Caco-2 (cell line): ENCODE measurements at regions not wholly inside any gene's neighbourhood (a gene's known extent, or its start where the extent isn't known, plus 50 kb on each side); places are given as distances from the start of the nearest gene placed in this dataset.

Experiments
- BruUV-seq: library from RNA; stranded (reverse); fragments of 400-500 nt; replicated peaks from 2 replicates; lab custom pipeline; 2021; lab: Mats Ljungman, UMichigan
- CTCF ChIA-PET: fragments of 300-600 bp; sonication (Branson Sonifier 250); formaldehyde crosslinking; loops from one replicate; lab custom pipeline; 2022; ENCODE audit warnings: antibody characterized with exemption; lab: Charles Lee
- POLR2A ChIA-PET: fragments of 300-600 bp; sonication (Branson Sonifier 250); formaldehyde crosslinking; loops from one replicate; lab custom pipeline; 2022; ENCODE audit warnings: antibody characterized with exemption; lab: Charles Lee
- DNase-seq, 2 experiments: peaks; one replicate each; pipeline versions ENCODE4 v3.0.0 to v3.0.0-alpha.2; 2020 to 2022
- H3K27me3 ChIP-seq: replicated peaks from 2 replicates; pipeline ENCODE4 v1.6.0; 2011; ENCODE audit warnings: low read length; ENCODE audit not compliant: control insufficient read depth, insufficient read depth
- H3K36me3 ChIP-seq: 2 replicates; pipeline ENCODE4 v1.5.1; 2011; ENCODE audit warnings: low read length; ENCODE audit not compliant: control insufficient read depth, insufficient read depth
- H3K4me1 ChIP-seq: fragments of 250-450 bp; sonication (Bioruptor Pico); 2 replicates; pipeline ENCODE4 v1.5.1; 2020; ENCODE audit warnings: mild to moderate bottlenecking
- H3K4me3 ChIP-seq: 2 replicates; pipeline ENCODE4 v1.5.1; 2011; ENCODE audit warnings: low read depth, mild to moderate bottlenecking, control low read depth, low read length
- H3K9me3 ChIP-seq: fragments of 250-450 bp; sonication (Bioruptor Pico); 2 replicates; pipeline ENCODE4 v1.5.1; 2020; ENCODE audit warnings: mild to moderate bottlenecking, moderate library complexity
- H3K27ac Mint-ChIP-seq: one replicate; pipeline ENCODE4 v1.8.0; 2022; ENCODE audit warnings: mixed read lengths; ENCODE audit not compliant: unreplicated experiment
- H3K27me3 Mint-ChIP-seq: one replicate; pipeline ENCODE4 v1.8.0; 2022; ENCODE audit warnings: mixed read lengths; ENCODE audit not compliant: insufficient read depth, unreplicated experiment
- H3K36me3 Mint-ChIP-seq: one replicate; pipeline ENCODE4 v1.8.0; 2022; ENCODE audit warnings: mild to moderate bottlenecking, mixed read lengths; ENCODE audit not compliant: insufficient read depth, unreplicated experiment
- H3K4me1 Mint-ChIP-seq: one replicate; pipeline ENCODE4 v1.8.0; 2022; ENCODE audit warnings: low read depth, mixed read lengths; ENCODE audit not compliant: unreplicated experiment
- H3K4me3 Mint-ChIP-seq: one replicate; pipeline ENCODE4 v1.8.0; 2022; ENCODE audit warnings: mild to moderate bottlenecking, moderate library complexity, mixed read lengths; ENCODE audit not compliant: unreplicated experiment
- H3K9me3 Mint-ChIP-seq: one replicate; pipeline ENCODE4 v1.8.0; 2022; ENCODE audit warnings: mixed read lengths; ENCODE audit not compliant: unreplicated experiment
- intact Hi-C: fragments of 100-400 bp; cut with micrococcal nuclease; formaldehyde crosslinking; loops from one replicate; pipeline ENCODE4 v1.10.0; 2022; ENCODE audit not compliant: unreplicated experiment
- TF ChIP-seq, protein P1 (sequence below), 2 experiments: fragments of 200-600 bp in 1 of 2; IDR thresholded peaks; 1 replicate in 1 of 2; 2 replicates in 1 of 2; pipeline versions ENCODE4 v1.5.1 to v1.8.0; 2011 to 2022; ENCODE audit warnings: antibody characterized with exemption in 1 of 2, control low read depth in 1 of 2, inconsistent platforms in 1 of 2, low read depth in 1 of 2, low read length in 1 of 2, mild to moderate bottlenecking in 1 of 2, moderate library complexity in 1 of 2; ENCODE audit not compliant: insufficient read depth in 1 of 2, severe bottlenecking in 1 of 2, unreplicated experiment in 1 of 2

DNA sequence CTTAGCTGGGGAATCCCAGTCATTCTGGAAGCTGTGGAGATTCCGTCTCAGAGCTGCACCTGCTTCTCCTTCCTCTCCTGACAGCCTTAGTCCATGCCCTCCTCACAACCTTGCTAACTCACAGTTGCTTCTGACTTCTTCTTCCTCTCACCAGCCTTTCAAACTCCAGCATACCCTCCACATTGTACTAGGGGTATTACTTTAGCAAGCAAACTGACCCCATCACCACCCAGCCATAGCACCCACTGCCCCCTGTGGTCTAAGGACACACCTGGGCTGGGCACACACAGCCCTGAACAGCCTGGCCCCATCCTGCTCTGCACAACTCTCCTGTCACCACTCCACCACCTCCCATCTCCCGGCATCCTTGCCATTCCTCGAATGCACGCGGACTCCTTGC lies 208.2 kb downstream of the FBXO15 start:
- H3K36me3 Mint-ChIP-seq: no peaks in the 10 kb centered on the region
- intact Hi-C loops: no loop called here
- Histone ChIP-seq H3K36me3 (no peaks in the 10 kb centered on the region), H3K27me3 (no peaks in the 10 kb centered on the region), H3K9me3 (no peaks in the 10 kb centered on the region), H3K4me3 (no peak overlapping the region), H3K4me1 (no peaks in the 10 kb centered on the region)
- H3K4me1 Mint-ChIP-seq: no peaks in the 10 kb centered on the region
- no peaks in the 10 kb centered on the region for H3K9me3 Mint-ChIP-seq
- BruUV-seq: no TSS peak
- TF ChIP-seq, protein P1, sequence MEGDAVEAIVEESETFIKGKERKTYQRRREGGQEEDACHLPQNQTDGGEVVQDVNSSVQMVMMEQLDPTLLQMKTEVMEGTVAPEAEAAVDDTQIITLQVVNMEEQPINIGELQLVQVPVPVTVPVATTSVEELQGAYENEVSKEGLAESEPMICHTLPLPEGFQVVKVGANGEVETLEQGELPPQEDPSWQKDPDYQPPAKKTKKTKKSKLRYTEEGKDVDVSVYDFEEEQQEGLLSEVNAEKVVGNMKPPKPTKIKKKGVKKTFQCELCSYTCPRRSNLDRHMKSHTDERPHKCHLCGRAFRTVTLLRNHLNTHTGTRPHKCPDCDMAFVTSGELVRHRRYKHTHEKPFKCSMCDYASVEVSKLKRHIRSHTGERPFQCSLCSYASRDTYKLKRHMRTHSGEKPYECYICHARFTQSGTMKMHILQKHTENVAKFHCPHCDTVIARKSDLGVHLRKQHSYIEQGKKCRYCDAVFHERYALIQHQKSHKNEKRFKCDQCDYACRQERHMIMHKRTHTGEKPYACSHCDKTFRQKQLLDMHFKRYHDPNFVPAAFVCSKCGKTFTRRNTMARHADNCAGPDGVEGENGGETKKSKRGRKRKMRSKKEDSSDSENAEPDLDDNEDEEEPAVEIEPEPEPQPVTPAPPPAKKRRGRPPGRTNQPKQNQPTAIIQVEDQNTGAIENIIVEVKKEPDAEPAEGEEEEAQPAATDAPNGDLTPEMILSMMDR (IDR thresholded peaks at IDR 0.05; ENCODE audit: insufficient read depth in 1 of 2, low read depth in 1 of 2, low read length in 1 of 2, severe bottlenecking in 1 of 2, unreplicated experiment in 1 of 2): no peak
- no peak overlapping the region for H3K27ac Mint-ChIP-seq
- DNase-seq: no peak
- peaks cover 10% of the 10 kb centered on the region for H3K27me3 Mint-ChIP-seq
- CTCF ChIA-PET: no interaction called here
- POLR2A ChIA-PET: no interaction called here
- no peak overlapping the region for H3K4me3 Mint-ChIP-seq

DNA sequence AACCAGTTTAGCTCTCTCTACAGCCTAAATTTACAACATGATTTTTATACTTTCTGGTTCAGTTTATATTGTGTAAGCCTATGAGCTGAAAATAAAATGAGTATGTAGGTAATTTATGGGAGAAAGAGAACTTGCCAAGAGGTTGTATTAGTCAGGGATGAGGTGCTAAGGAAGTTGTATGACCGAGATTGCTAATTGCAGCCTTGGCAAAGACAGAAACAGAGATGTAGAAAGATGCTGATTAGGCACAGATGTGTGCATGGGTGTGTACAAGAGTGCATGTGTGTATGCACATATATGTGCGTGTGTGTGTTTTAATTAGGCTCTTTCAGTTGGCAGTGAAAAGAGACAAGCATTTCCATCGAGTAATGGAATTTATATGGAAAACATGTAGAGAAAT lies 213.9 kb downstream of the FBXO15 start:
- H3K36me3 ChIP-seq: no peaks in the 10 kb centered on the region
- ChIA-PET CTCF (no interaction called here), POLR2A (no interaction called here)
- H3K36me3 Mint-ChIP-seq: no peaks in the 10 kb centered on the region
- intact Hi-C loops: no loop called here
- TF ChIP-seq, protein P1 (IDR thresholded peaks at IDR 0.05; ENCODE audit: insufficient read depth in 1 of 2, low read depth in 1 of 2, low read length in 1 of 2, severe bottlenecking in 1 of 2, unreplicated experiment in 1 of 2): no peak
- no peak for DNase-seq
- H3K27ac Mint-ChIP-seq: no peak overlapping the region
- H3K9me3 ChIP-seq: no peaks in the 10 kb centered on the region
- H3K27me3 ChIP-seq: no peaks in the 10 kb centered on the region
- no peaks in the 10 kb centered on the region for H3K4me1 Mint-ChIP-seq
- no TSS peak for BruUV-seq
- no peak overlapping the region for H3K4me3 Mint-ChIP-seq
- H3K9me3 Mint-ChIP-seq: no peaks in the 10 kb centered on the region
- no peaks in the 10 kb centered on the region for H3K4me1 ChIP-seq
- no peak overlapping the region for H3K4me3 ChIP-seq
- peaks cover 5% of the 10 kb centered on the region for H3K27me3 Mint-ChIP-seq

DNA sequence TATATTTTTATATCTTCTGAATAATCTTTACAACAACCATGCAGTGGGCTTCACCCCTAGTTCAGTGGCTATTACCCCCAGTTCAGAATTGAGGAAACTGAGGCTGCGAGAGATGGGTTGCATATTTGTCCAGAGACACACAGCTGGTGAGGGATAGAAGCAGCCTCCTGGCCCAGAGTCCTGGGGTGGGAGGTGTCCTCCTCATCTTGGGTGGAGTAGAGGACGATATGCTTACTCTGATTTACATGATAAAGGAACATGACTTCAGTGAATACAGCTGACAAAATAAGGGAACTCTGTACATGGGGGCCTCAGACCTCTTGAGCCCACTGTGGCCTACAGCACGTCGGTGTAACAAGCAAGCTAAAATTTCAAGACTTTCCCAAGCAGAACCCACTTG lies 214.7 kb downstream of the FBXO15 start:
- no peak for DNase-seq
- Mint-ChIP-seq H3K27ac (no peak overlapping the region), H3K27me3 (peaks cover 5% of the 10 kb centered on the region), H3K4me3 (no peak overlapping the region), H3K36me3 (no peaks in the 10 kb centered on the region), H3K9me3 (no peaks in the 10 kb centered on the region), H3K4me1 (no peaks in the 10 kb centered on the region)
- Histone ChIP-seq H3K36me3 (no peaks in the 10 kb centered on the region), H3K27me3 (no peaks in the 10 kb centered on the region), H3K4me3 (no peak overlapping the region), H3K9me3 (no peaks in the 10 kb centered on the region), H3K4me1 (no peaks in the 10 kb centered on the region)
- intact Hi-C loops: no loop called here
- CTCF ChIA-PET: no interaction called here
- POLR2A ChIA-PET: no interaction called here
- BruUV-seq: no TSS peak
- TF ChIP-seq, protein P1 (IDR thresholded peaks at IDR 0.05; ENCODE audit: insufficient read depth in 1 of 2, low read depth in 1 of 2, low read length in 1 of 2, severe bottlenecking in 1 of 2, unreplicated experiment in 1 of 2): no peak
